B cell (primary cell): ENCODE measurements at regions not wholly inside any gene's neighbourhood (a gene's known extent, or its start where the extent isn't known, plus 50 kb on each side); places are given as distances from the start of the nearest gene placed in this dataset.

Experiments used
- ATAC-seq: fragments of 200-7000 bp; cut with Tn5 transposase; one replicate; pipeline ENCODE4 v1.10.0; 2021; ENCODE audit warnings: low read depth, mild to moderate bottlenecking, moderate number of reproducible peaks, moderate library complexity
- CTCF ChIA-PET: fragments of 350-600 bp; sonication (Branson Sonifier 250); formaldehyde crosslinking; loops from one replicate; lab custom pipeline; 2021; ENCODE audit warnings: antibody characterized with exemption, inconsistent platforms; lab: Charles Lee
- POLR2A ChIA-PET: fragments of 350-600 bp; sonication (Branson Sonifier 250); formaldehyde crosslinking; loops from one replicate; lab custom pipeline; 2021; ENCODE audit warnings: antibody characterized with exemption; lab: Charles Lee
- DNase-seq: peaks from one replicate; pipeline ENCODE4 v3.0.0; 2013
- H2AFZ ChIP-seq: 2 replicates; pipeline ENCODE4 v1.6.1; 2012; ENCODE audit warnings: mild to moderate bottlenecking, low read depth, low read length; ENCODE audit not compliant: insufficient read depth, poor library complexity, severe bottlenecking
- H3K27ac ChIP-seq, 2 donors: 1 replicate in 1 of 2; 2 replicates in 1 of 2; pipeline ENCODE4 v1.5.1; 2012 to 2013; ENCODE audit warnings: low read length in 2 of 2, mild to moderate bottlenecking in 2 of 2, moderate library complexity in 1 of 2
- H3K27me3 ChIP-seq, 4 experiments: fragments of 200-600 bp in 1 of 4; sonication (generic) in 1 of 4; replicated peaks in 1 of 4; 1 replicate in 2 of 4; 2 replicates in 2 of 4; pipeline versions ENCODE4 v1.6.1 to v1.7.0; 2013 to 2016; ENCODE audit warnings: low read length in 3 of 4, mild to moderate bottlenecking in 2 of 4, mixed read lengths in 1 of 4, moderate library complexity in 1 of 4; ENCODE audit not compliant: insufficient read depth in 4 of 4, control insufficient read depth in 3 of 4; ENCODE audit errors: control extremely low read depth in 1 of 4
- H3K36me3 ChIP-seq, 2 experiments: replicated peaks in 1 of 2; 1 replicate in 1 of 2; 2 replicates in 1 of 2; pipeline versions ENCODE4 v1.6.1 to v1.7.1; 2013; ENCODE audit warnings: low read length in 1 of 2; ENCODE audit not compliant: insufficient read depth in 2 of 2, control insufficient read depth in 1 of 2; ENCODE audit errors: control extremely low read depth in 1 of 2, extremely low read depth in 1 of 2
- H3K4me1 ChIP-seq, 2 donors: fragments of 200-600 bp in 1 of 2; sonication (generic) in 1 of 2; 1 replicate in 1 of 2; 2 replicates in 1 of 2; pipeline versions ENCODE4 v1.5.1 to v1.6.1; 2013 to 2017; ENCODE audit warnings: low read length in 2 of 2; ENCODE audit not compliant: control insufficient read depth in 2 of 2, insufficient read depth in 2 of 2
- H3K4me2 ChIP-seq: replicated peaks from 2 replicates; pipeline ENCODE3; 2012; ENCODE audit warnings: mild to moderate bottlenecking, low read depth, low read length; ENCODE audit not compliant: poor library complexity, severe bottlenecking
- H3K4me3 ChIP-seq, 5 experiments: fragments of 200-600 bp in 1 of 5; sonication (generic) in 1 of 5; 1 replicate in 3 of 5; 2 replicates in 2 of 5; pipeline versions ENCODE4 v1.5.1 to v1.7.0; 2011 to 2016; ENCODE audit warnings: low read length in 4 of 5, mild to moderate bottlenecking in 4 of 5, low read depth in 2 of 5, control low read depth in 1 of 5, moderate library complexity in 1 of 5; ENCODE audit not compliant: insufficient read depth in 1 of 5; ENCODE audit errors: control extremely low read depth in 1 of 5, extremely low read depth in 1 of 5
- H3K79me2 ChIP-seq: fragments of 200-600 bp; sonication (generic); one replicate; pipeline ENCODE4 v1.6.0; 2016; ENCODE audit warnings: low read length; ENCODE audit not compliant: control insufficient read depth, insufficient read depth
- H3K9ac ChIP-seq: fragments of 200-600 bp; sonication (generic); 2 replicates; pipeline ENCODE4 v1.6.1; 2017; ENCODE audit warnings: mild to moderate bottlenecking, low read length, moderate library complexity
- H3K9me3 ChIP-seq, 3 donors: one replicate each; pipeline versions ENCODE4 v1.6.1 to v1.7.1; 2013; ENCODE audit warnings: low read length in 2 of 3; ENCODE audit not compliant: control insufficient read depth in 2 of 3, insufficient read depth in 1 of 3; ENCODE audit errors: control extremely low read depth in 1 of 3
- H4K20me1 ChIP-seq: 2 replicates; pipeline ENCODE4 v1.6.0; 2012; ENCODE audit warnings: mild to moderate bottlenecking, low read length; ENCODE audit not compliant: insufficient read depth, control insufficient read depth, poor library complexity, severe bottlenecking
- H3K27ac Mint-ChIP-seq: one replicate; pipeline ENCODE4 v1.8.0; 2021; ENCODE audit warnings: mixed read lengths
- H3K27me3 Mint-ChIP-seq: one replicate; pipeline ENCODE4 v1.8.0; 2021; ENCODE audit warnings: mixed read lengths
- H3K4me1 Mint-ChIP-seq: one replicate; pipeline ENCODE4 v1.8.0; 2021; ENCODE audit warnings: mixed read lengths
- H3K4me3 Mint-ChIP-seq: one replicate; pipeline ENCODE4 v1.8.0; 2021; ENCODE audit warnings: mixed read lengths
- H3K9me3 Mint-ChIP-seq: one replicate; pipeline ENCODE4 v1.8.0; 2022; ENCODE audit warnings: mixed read lengths; ENCODE audit not compliant: insufficient read depth
- EZH2 ChIP-seq: IDR thresholded peaks from 2 replicates; pipeline ENCODE4 v1.6.1; 2012; ENCODE audit warnings: borderline replicate concordance, low read depth, mild to moderate bottlenecking, moderate library complexity, low read length; ENCODE audit not compliant: insufficient read depth, poor library complexity, severe bottlenecking
- WGBS: methylation state at CpG from one replicate; pipeline ENCODE4 v1.1.5; 2013; ENCODE audit warnings: missing lambda C conversion rate; ENCODE audit not compliant: insufficient coverage; 5-methylcytosine and 5-hydroxymethylcytosine counted together
- intact Hi-C: fragments of 100-400 bp; cut with micrococcal nuclease; formaldehyde crosslinking; loops from one replicate; pipeline ENCODE4 v1.10.0; 2022
- TF ChIP-seq, protein P1 (sequence below): fragments of 200-600 bp; IDR thresholded peaks from one replicate; pipeline ENCODE4 v1.8.0; 2022; ENCODE audit warnings: antibody characterized with exemption, mild to moderate bottlenecking

DNA sequence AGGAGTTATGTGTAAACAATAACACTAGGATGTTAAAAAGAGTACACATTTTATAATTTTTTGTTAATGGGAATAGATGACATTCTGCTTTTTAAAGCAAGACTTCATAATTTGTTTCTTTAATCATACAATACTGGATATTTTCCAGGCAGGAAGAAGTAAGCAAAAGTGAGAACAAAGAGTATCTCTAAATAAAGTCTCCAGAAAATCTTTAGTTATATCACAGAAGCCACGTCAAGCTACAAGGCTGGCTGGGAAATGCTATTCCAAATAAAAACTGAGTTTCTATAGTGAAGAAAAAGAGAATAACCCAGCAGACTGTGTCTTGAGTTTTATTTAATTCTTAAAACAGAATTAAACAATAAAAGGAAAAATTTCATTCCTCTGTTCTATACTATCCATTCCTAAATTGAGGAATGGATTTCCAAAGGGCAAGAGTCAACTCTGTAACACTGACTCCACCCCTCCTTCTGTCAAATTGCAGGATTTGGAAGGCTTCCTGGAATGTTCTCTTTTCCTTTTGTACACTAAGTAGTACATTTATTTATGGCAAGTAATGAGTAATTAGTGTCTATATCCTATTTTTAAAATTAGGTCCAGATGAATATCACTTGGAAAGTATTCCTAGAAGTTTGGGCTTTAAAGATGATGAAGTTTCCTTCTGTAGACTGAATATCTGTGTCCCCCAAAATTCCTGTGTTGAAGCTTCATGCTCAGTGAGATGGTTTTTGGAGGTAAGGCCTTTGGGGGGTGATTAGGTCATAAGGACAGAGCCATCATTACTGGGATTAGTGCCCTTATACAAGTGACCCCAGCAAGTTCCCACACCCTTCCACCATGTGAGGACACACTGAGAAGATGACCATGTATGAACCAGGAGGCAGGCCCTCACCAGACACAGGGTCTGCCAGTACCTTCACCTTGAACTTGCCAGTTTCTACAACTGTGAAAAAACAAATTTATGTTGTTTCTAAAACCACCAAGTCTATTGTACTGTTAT, 290.9 kb downstream of the CRPPA start:
- no peak overlapping the region for H3K4me2 ChIP-seq
- peaks cover 5% of the 10 kb centered on the region for H3K9me3 Mint-ChIP-seq
- H3K4me1 Mint-ChIP-seq = no peaks in the 10 kb centered on the region
- no peaks in the 10 kb centered on the region for H3K4me1 ChIP-seq
- H2AFZ ChIP-seq = no peak overlapping the region
- no peaks in the 10 kb centered on the region for H4K20me1 ChIP-seq
- ATAC-seq = no peak
- no peaks in the 10 kb centered on the region for H3K79me2 ChIP-seq
- no peaks in the 10 kb centered on the region for H3K27me3 Mint-ChIP-seq
- intact Hi-C loops = no loop called here
- H3K4me3 ChIP-seq = no peak overlapping the region
- no peak overlapping the region for H3K9ac ChIP-seq
- no peak overlapping the region for H3K27ac ChIP-seq
- no peak for TF ChIP-seq EZH2
- TF ChIP-seq, protein P1, sequence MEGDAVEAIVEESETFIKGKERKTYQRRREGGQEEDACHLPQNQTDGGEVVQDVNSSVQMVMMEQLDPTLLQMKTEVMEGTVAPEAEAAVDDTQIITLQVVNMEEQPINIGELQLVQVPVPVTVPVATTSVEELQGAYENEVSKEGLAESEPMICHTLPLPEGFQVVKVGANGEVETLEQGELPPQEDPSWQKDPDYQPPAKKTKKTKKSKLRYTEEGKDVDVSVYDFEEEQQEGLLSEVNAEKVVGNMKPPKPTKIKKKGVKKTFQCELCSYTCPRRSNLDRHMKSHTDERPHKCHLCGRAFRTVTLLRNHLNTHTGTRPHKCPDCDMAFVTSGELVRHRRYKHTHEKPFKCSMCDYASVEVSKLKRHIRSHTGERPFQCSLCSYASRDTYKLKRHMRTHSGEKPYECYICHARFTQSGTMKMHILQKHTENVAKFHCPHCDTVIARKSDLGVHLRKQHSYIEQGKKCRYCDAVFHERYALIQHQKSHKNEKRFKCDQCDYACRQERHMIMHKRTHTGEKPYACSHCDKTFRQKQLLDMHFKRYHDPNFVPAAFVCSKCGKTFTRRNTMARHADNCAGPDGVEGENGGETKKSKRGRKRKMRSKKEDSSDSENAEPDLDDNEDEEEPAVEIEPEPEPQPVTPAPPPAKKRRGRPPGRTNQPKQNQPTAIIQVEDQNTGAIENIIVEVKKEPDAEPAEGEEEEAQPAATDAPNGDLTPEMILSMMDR = no peak
- no peaks in the 10 kb centered on the region for H3K27me3 ChIP-seq
- WGBS = no CpG with 5 or more reads among the region's 1 CpG
- H3K27ac Mint-ChIP-seq = no peak overlapping the region
- H3K36me3 ChIP-seq = no peaks in the 10 kb centered on the region
- peaks cover 0 to 6% (median 0%) of the 10 kb centered on the region in 3 donors for H3K9me3 ChIP-seq
- no peak overlapping the region for H3K4me3 Mint-ChIP-seq
- ChIA-PET POLR2A (no interaction called here), CTCF (no interaction called here)
- DNase-seq = no peak

DNA sequence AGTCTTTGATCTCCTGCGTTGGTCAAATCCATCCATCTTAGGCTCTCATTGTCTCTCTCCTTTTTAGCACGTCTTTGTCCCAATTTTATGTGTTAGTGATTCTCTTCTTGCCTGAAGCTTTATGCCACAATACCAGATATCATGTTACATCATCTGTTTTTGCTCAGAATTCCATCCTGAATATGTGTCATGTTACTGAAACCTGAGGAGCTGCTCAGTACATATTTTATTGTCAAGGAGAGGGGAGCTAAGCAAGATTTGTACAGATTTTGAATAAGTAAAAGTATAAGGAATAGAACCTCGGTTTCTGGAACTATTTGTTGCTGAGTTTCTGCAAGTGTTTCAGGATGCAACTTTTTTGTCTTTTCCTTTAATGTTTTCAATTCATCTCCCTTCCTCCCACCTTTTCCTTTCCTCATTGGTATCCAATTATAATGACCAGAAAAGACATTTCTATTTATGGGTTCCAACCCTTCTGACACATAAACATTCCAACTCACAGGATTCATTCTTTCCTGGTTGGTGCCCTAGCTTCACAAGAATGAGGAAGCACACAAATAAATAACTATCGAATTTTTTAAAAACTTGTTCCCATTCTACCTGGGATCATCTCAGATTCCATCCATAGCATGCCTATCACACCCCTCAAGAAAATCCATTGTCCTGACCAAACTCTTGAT, 291.8 kb downstream of the CRPPA start:
- no peaks in the 10 kb centered on the region for H3K4me1 ChIP-seq
- no peaks in the 10 kb centered on the region for H3K79me2 ChIP-seq
- H3K9me3 ChIP-seq = peaks cover 0 to 6% (median 0%) of the 10 kb centered on the region in 3 donors
- DNase-seq (no peak), ATAC-seq (no peak)
- intact Hi-C loops = no loop called here
- no peak for TF ChIP-seq EZH2
- TF ChIP-seq, protein P1 = no peak
- H3K27ac ChIP-seq = no peak overlapping the region
- ChIA-PET CTCF (no interaction called here), POLR2A (no interaction called here)
- no peak overlapping the region for H3K4me3 Mint-ChIP-seq
- H3K9me3 Mint-ChIP-seq = peaks cover 5% of the 10 kb centered on the region
- no CpG with 5 or more reads among the region's 4 CpGs for whole genome bisulfite sequencing
- H3K4me3 ChIP-seq = no peak overlapping the region
- no peaks in the 10 kb centered on the region for H3K27me3 Mint-ChIP-seq
- no peak overlapping the region for H3K27ac Mint-ChIP-seq
- no peak overlapping the region for H3K9ac ChIP-seq
- no peaks in the 10 kb centered on the region for H3K4me1 Mint-ChIP-seq
- no peaks in the 10 kb centered on the region for H3K27me3 ChIP-seq
- H4K20me1 ChIP-seq = no peaks in the 10 kb centered on the region
- no peaks in the 10 kb centered on the region for H3K36me3 ChIP-seq
- no peak overlapping the region for H2AFZ ChIP-seq
- no peak overlapping the region for H3K4me2 ChIP-seq
